Right lobe of liver (tissue), 4 donors: ENCODE measurements at regions not wholly inside any gene's neighbourhood (a gene's known extent, or its start where the extent isn't known, plus 50 kb on each side); places are given as distances from the start of the nearest gene placed in this dataset.

ENCODE experiments used
- POLR2A ChIP-seq: fragments of 450-650 bp; IDR thresholded peaks from one replicate; pipeline ENCODE4 v1.6.1; 2017; ENCODE audit warnings: antibody characterized with exemption, mild to moderate bottlenecking
- TF ChIP-seq, protein P1 (sequence below), 4 donors: fragments of 200-600 bp in 3 of 4; fragments of 450-650 bp in 1 of 4; IDR thresholded peaks; one replicate each; pipeline versions ENCODE4 v1.5.1 to v1.8.0; 2016 to 2022; ENCODE audit warnings: antibody characterized with exemption in 4 of 4, mild to moderate bottlenecking in 2 of 4
- donor health status: DM: no; HTN: no; CAD: no.
- donor health status: DM: no; HTN: no; CAD: no.
- donor health status: DM: no; HTN: yes; CAD: no.

DNA sequence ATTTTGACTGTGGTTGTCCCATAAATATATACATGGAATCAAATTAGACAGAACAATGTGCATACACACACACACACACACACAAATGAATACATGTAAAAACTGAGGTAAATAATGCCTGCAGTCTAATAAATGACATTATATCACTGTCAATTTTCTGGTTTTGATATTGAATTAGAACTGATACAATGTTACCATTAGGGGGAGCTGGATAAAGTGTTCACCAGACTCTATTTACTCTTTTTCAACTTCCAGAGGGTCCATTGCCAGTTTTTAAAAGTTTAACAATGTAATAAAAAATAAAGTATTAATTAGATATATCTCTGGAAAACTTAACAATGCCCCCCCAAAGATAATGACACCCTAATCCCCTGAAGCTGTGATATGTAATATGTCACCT, 1666.8 kb upstream of the TMEFF2 start:
- TF ChIP-seq, protein P1, sequence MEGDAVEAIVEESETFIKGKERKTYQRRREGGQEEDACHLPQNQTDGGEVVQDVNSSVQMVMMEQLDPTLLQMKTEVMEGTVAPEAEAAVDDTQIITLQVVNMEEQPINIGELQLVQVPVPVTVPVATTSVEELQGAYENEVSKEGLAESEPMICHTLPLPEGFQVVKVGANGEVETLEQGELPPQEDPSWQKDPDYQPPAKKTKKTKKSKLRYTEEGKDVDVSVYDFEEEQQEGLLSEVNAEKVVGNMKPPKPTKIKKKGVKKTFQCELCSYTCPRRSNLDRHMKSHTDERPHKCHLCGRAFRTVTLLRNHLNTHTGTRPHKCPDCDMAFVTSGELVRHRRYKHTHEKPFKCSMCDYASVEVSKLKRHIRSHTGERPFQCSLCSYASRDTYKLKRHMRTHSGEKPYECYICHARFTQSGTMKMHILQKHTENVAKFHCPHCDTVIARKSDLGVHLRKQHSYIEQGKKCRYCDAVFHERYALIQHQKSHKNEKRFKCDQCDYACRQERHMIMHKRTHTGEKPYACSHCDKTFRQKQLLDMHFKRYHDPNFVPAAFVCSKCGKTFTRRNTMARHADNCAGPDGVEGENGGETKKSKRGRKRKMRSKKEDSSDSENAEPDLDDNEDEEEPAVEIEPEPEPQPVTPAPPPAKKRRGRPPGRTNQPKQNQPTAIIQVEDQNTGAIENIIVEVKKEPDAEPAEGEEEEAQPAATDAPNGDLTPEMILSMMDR (IDR thresholded peaks at IDR 0.05) = peak in 1 of 4 donors; percentile 7
- no peak for TF ChIP-seq POLR2A
